Mucosa of rectum (tissue), 2 donors: ENCODE measurements at regions not wholly inside any gene's neighbourhood (a gene's known extent, or its start where the extent isn't known, plus 50 kb on each side); places are given as distances from the start of the nearest gene placed in this dataset.

ENCODE experiments used
- H3K27ac ChIP-seq, 2 donors: one replicate each; pipeline ENCODE4 v1.7.0; 2013; ENCODE audit warnings: inconsistent platforms in 2 of 2, low read depth in 2 of 2, low read length in 2 of 2
- H3K27me3 ChIP-seq, 2 donors: one replicate each; pipeline ENCODE4 v1.7.0; 2013; ENCODE audit warnings: low read length in 2 of 2; ENCODE audit not compliant: control insufficient read depth in 2 of 2, insufficient read depth in 2 of 2
- H3K36me3 ChIP-seq, 2 donors: one replicate each; pipeline ENCODE4 v1.7.0; 2013; ENCODE audit warnings: low read length in 2 of 2; ENCODE audit not compliant: control insufficient read depth in 2 of 2, insufficient read depth in 2 of 2
- H3K4me1 ChIP-seq, 2 donors: one replicate each; pipeline ENCODE4 v1.7.0; 2013; ENCODE audit warnings: low read length in 2 of 2, mild to moderate bottlenecking in 1 of 2; ENCODE audit not compliant: control insufficient read depth in 2 of 2, insufficient read depth in 2 of 2
- H3K4me3 ChIP-seq, 2 donors: one replicate each; pipeline ENCODE4 v1.7.0; 2013; ENCODE audit warnings: low read length in 2 of 2
- H3K9ac ChIP-seq, 2 donors: one replicate each; pipeline ENCODE4 v1.7.0; 2013; ENCODE audit warnings: low read length in 2 of 2, low read depth in 1 of 2, mild to moderate bottlenecking in 1 of 2
- H3K9me3 ChIP-seq, 2 donors: one replicate each; pipeline ENCODE4 v1.7.0; 2013; ENCODE audit warnings: low read length in 2 of 2; ENCODE audit not compliant: control insufficient read depth in 2 of 2
- donor health status: healthy.
- donor health status: Normal muscosa, but diverticular disease.

GRCh38 chr1:244248426-244248825 is 197.3 kb downstream of the ZBTB18 start:
- Histone ChIP-seq H3K9me3 (no peaks in the 10 kb centered on the region), H3K36me3 (no peaks in the 10 kb centered on the region), H3K27ac (no peak overlapping the region)

DNA sequence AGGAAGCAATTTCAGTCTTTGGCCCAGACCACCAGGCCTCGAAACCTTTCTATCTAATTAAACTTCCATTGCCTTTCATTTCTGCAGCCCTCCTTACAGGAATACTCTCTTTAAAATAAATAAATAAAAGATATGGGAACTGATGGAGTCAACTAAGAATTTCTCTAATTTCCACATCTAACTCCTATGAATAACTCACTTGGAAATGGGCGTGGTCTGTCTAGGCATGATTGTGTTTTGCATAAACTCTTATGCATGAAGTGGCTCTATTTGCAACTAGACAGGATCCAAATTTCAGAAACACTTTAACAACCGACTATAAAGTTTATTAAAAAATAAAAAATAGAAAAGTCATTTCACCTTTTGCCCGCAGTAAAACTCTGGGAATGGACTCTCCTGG is 199.5 kb downstream of the ADSS2 start:
- no peak overlapping the region for H3K4me3 ChIP-seq
- H3K9me3 ChIP-seq = no peaks in the 10 kb centered on the region
- no peak overlapping the region for H3K9ac ChIP-seq
- H3K4me1 ChIP-seq = no peaks in the 10 kb centered on the region
- H3K27ac ChIP-seq = no peak overlapping the region
- no peaks in the 10 kb centered on the region for H3K36me3 ChIP-seq
- no peaks in the 10 kb centered on the region for H3K27me3 ChIP-seq

More at GRCh38 chr1:244248426-244248825, 197.3 kb downstream of the ZBTB18 start:
- no peaks in the 10 kb centered on the region for H3K4me1 ChIP-seq
- no peak overlapping the region for H3K9ac ChIP-seq
- H3K27me3 ChIP-seq = no peaks in the 10 kb centered on the region
- H3K4me3 ChIP-seq = no peak overlapping the region

DNA sequence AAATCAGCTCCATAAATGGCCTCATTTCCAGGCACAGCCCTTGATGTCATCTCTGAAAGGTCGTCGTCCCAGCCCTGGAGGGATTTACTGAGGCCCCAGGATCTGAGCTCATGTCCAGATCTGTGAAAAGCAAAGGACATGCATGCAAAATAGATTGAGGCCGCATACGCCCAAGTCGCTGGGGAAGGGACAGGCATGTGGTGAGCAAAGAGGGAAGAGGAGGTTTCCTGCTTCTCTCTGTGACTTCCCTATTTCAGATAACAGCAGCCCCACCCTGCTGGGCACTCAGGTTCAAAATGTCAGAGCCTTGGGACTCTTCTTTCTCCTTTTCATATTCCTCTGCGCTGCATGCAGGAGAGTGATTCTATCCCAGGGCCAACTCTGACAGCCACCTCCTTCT is 197.2 kb downstream of the ADSS2 start:
- Histone ChIP-seq H3K9ac (no peak overlapping the region), H3K9me3 (no peaks in the 10 kb centered on the region), H3K4me1 (no peaks in the 10 kb centered on the region), H3K36me3 (no peaks in the 10 kb centered on the region), H3K27me3 (peaks cover 0 to 3% of the 10 kb centered on the region in 2 donors), H3K4me3 (no peak overlapping the region), H3K27ac (no peak overlapping the region)

DNA sequence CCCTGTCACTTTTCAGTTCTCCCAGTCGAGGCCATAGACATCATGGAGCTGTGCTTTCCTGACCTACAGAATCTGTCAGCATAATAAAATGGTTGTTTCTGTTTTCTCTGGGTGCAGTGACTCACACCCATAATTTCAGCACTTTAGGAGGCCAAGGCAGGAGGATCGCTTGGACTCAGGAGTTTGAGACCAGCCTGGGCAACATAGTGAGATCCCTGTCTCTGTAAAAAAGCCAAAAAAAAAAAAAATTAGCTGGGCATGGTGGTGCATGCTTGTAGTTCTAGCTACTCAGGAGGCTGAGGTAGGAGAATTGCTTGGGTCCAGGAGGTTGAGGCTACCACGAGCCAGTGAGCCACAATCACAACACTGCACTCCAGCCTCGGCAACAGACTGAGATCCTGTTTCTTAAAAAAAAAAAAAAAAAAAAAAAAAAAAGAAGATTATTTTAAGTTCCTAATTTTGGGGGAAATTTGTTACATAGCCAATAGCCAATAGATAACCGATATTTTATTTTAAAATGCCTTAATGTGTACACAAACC is 196.2 kb downstream of the ADSS2 start:
- no peak overlapping the region for H3K9ac ChIP-seq
- H3K9me3 ChIP-seq = no peaks in the 10 kb centered on the region
- H3K27me3 ChIP-seq = peaks cover 0 to 3% of the 10 kb centered on the region in 2 donors
- H3K4me1 ChIP-seq = no peaks in the 10 kb centered on the region
- H3K36me3 ChIP-seq = no peaks in the 10 kb centered on the region
- H3K4me3 ChIP-seq = no peak overlapping the region
- H3K27ac ChIP-seq = no peak overlapping the region

DNA sequence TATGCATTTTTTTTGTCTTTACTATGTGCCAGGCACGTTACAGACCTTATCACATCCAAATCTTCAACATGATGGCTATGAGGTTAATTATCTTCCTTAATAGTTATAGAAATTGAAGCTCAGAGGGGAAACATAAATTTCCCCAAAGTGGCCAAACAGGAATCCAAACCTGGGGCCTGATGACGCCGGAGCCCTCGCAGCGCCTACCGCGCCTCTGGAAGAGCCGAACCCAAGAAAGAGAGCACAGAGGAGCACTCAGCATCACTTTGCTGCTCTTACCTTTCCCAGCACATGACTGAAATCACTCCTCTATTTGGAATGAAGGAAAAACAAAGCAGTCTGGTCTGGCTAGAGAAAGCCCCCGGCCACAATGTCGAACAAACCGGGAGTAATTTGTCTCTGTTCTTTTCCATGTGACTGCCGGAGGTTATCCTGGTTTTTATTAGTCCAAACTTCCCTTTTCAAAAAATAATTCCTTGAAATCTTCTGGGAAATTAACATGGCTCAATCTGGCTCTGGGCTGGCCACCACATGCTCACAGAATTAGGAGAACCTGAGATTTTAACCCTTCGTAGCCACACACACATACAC is 195.5 kb downstream of the ADSS2 start:
- Histone ChIP-seq H3K27ac (no peak overlapping the region), H3K4me3 (no peak overlapping the region), H3K27me3 (peaks cover 0 to 3% of the 10 kb centered on the region in 2 donors), H3K36me3 (no peaks in the 10 kb centered on the region), H3K9ac (no peak overlapping the region), H3K9me3 (no peaks in the 10 kb centered on the region), H3K4me1 (no peaks in the 10 kb centered on the region)

DNA sequence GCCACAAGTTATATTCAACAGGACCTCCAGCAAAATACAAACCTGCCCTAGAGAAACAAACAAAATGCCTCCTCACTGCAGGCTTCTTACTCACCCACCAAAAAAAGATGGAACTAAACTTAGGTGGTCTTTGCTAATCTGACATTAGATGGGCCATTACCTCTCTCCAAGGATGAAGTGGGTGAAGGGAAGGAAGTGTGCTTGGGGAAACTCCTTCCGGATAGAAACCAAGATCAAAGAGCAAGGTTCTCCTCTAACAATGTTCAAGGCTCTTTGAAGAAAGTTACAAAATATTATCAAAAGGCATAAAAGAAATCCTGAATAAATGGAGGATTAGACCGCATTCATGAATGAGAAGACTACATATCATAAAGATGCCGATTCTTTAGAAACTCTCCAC is 187.5 kb downstream of the ADSS2 start:
- H3K4me3 ChIP-seq = no peak overlapping the region
- H3K9ac ChIP-seq = no peak overlapping the region
- H3K9me3 ChIP-seq = no peaks in the 10 kb centered on the region
- no peaks in the 10 kb centered on the region for H3K4me1 ChIP-seq
- H3K36me3 ChIP-seq = no peaks in the 10 kb centered on the region
- no peaks in the 10 kb centered on the region for H3K27me3 ChIP-seq
- no peak overlapping the region for H3K27ac ChIP-seq

GRCh38 chr1:244265507-244265906 is 186.2 kb downstream of the ADSS2 start:
- H3K4me1 ChIP-seq = no peaks in the 10 kb centered on the region
- H3K36me3 ChIP-seq = no peaks in the 10 kb centered on the region
- H3K27ac ChIP-seq = no peak overlapping the region
- no peak overlapping the region for H3K9ac ChIP-seq
- no peaks in the 10 kb centered on the region for H3K9me3 ChIP-seq
- H3K27me3 ChIP-seq = no peaks in the 10 kb centered on the region
- no peak overlapping the region for H3K4me3 ChIP-seq

DNA sequence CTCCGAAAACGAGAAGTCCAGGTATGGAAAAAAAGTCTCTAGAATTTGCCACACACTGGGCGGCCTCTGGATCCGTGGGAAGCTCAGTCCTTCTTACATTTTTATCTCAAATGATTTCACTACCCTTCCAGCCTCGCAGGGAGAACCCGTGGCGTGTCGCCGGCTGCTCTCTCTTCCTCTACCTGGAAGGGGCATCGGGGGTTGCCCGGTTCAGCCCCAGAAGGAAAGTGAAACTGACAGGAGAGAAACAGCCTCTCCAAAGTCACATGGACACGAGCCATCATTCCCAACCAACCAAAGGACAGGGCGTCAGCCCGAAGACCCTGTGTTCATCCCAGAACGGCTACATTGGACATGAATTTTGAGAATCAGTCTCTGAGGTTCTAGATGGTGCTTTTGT is 182.5 kb downstream of the ADSS2 start:
- Histone ChIP-seq H3K27ac (no peak overlapping the region), H3K27me3 (no peaks in the 10 kb centered on the region), H3K9ac (no peak overlapping the region), H3K9me3 (no peaks in the 10 kb centered on the region), H3K4me1 (no peaks in the 10 kb centered on the region), H3K36me3 (no peaks in the 10 kb centered on the region), H3K4me3 (no peak overlapping the region)

- H3K9ac ChIP-seq = no peak overlapping the region
- H3K4me3 ChIP-seq = no peak overlapping the region
- H3K27ac ChIP-seq = no peak overlapping the region
- no peaks in the 10 kb centered on the region for H3K4me1 ChIP-seq
- H3K27me3 ChIP-seq = no peaks in the 10 kb centered on the region
- no peaks in the 10 kb centered on the region for H3K36me3 ChIP-seq
- H3K9me3 ChIP-seq = no peaks in the 10 kb centered on the region
Observed at GRCh38 chr1:244271004-244271403, 180.7 kb downstream of the ADSS2 start.

DNA sequence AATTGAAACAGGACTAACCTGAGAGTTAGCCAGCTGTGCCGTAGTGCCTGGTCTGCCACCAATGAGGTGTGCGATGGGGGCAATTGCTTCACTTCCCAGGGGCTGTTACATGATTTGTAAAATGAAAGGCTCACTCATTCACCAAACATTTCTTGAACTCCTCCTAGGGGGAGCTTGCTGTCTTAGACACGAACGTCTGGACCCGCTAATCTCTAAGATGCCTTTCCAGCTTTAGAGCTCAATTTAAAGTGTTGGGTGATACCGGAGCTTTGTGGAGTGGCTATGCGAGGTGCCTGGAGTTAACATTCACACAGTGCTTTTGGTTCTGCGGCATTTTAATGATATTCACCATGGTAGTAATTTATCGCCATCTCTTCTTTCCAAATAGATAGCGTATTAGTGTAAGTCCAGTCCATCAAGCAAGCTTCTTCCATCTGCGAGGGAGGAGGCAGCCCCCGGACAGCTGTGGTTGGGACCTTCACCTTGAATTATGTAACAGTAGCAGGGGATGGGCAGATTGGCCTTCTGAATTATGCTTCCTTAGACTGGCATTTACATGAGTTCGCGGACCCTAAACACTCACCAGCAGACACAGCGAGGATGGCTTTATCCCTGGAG is 179.9 kb downstream of the ADSS2 start:
- H3K36me3 ChIP-seq = no peaks in the 10 kb centered on the region
- no peaks in the 10 kb centered on the region for H3K4me1 ChIP-seq
- H3K27ac ChIP-seq = no peak overlapping the region
- no peaks in the 10 kb centered on the region for H3K27me3 ChIP-seq
- no peak overlapping the region for H3K9ac ChIP-seq
- H3K9me3 ChIP-seq = no peaks in the 10 kb centered on the region
- no peak overlapping the region for H3K4me3 ChIP-seq
